GM19328 (cell line): ENCODE measurements at regions not wholly inside any gene's neighbourhood (a gene's known extent, or its start where the extent isn't known, plus 50 kb on each side); places are given as distances from the start of the nearest gene placed in this dataset.

Experiments used
- ATAC-seq: cut with Tn5 transposase; IDR thresholded peaks from one replicate; pipeline ENCODE4 v1.9.1; 2021; ENCODE audit warnings: mild to moderate bottlenecking, moderate library complexity; ENCODE audit not compliant: unreplicated experiment

GRCh38 chr1:217373761-217374701, 256.9 kb downstream of the GPATCH2 start:
- no peak for ATAC-seq

- no peak for ATAC-seq
These were observed 258.6 kb downstream of the GPATCH2 start for GRCh38 chr1:217372049-217372970.

- no peak for ATAC-seq
These were observed 260.1 kb downstream of the GPATCH2 start for GRCh38 chr1:217370757-217371156.

- ATAC-seq: no peak
These were observed 260.8 kb downstream of the GPATCH2 start for GRCh38 chr1:217369996-217370551.

- peak; percentile 84 for ATAC-seq
These were observed 261.5 kb downstream of the GPATCH2 start for GRCh38 chr1:217369271-217369981.

- ATAC-seq: no peak
These were observed 266.7 kb downstream of the GPATCH2 start for GRCh38 chr1:217364220-217364619.

- ATAC-seq: no peak
These were observed 267.6 kb downstream of the GPATCH2 start for GRCh38 chr1:217363319-217363718.

- no peak for ATAC-seq
These were observed 270.4 kb downstream of the GPATCH2 start for GRCh38 chr1:217360510-217360909.

GRCh38 chr1:217354895-217355294, 276.0 kb downstream of the GPATCH2 start:
- no peak for ATAC-seq

- no peak for ATAC-seq
These were observed 281.8 kb downstream of the GPATCH2 start for GRCh38 chr1:217348960-217349664.

GRCh38 chr1:217344712-217345111, 286.2 kb downstream of the GPATCH2 start:
- no peak for ATAC-seq

- no peak for ATAC-seq
These were observed 287.0 kb downstream of the GPATCH2 start for GRCh38 chr1:217343907-217344306.

GRCh38 chr1:217342105-217342504, 288.8 kb downstream of the GPATCH2 start:
- no peak for ATAC-seq

- no peak for ATAC-seq
These were observed 294.2 kb downstream of the GPATCH2 start for GRCh38 chr1:217336724-217337123.

GRCh38 chr1:217333939-217334338, 297.0 kb downstream of the GPATCH2 start:
- ATAC-seq: no peak

- ATAC-seq: no peak
These were observed 298.3 kb downstream of the GPATCH2 start for GRCh38 chr1:217332431-217333065.

- no peak for ATAC-seq
These were observed 299.2 kb downstream of the GPATCH2 start for GRCh38 chr1:217331698-217332097.

GRCh38 chr1:217327901-217328300, 303.0 kb downstream of the GPATCH2 start:
- no peak for ATAC-seq

- peak; percentile 100 for ATAC-seq
These were observed 308.1 kb downstream of the GPATCH2 start for GRCh38 chr1:217322834-217323233.
